ENCODE measurements at regions not wholly inside any gene's neighbourhood (a gene's known extent, or its start where the extent isn't known, plus 50 kb on each side); places are given as distances from the start of the nearest gene placed in this dataset.

- no peak for DNase-seq
Measured at GRCh38 chr9:8186560-8186959, 387.0 kb upstream of the DMAC1 start.

- no peak for DNase-seq
Measured at GRCh38 chr9:8183618-8184017, 384.0 kb upstream of the DMAC1 start.

GRCh38 chr9:8179381-8180053 lies 379.9 kb upstream of the DMAC1 start:
- no peak for DNase-seq

- DNase-seq, result no peak
Measured at GRCh38 chr9:8172000-8172399, 372.4 kb upstream of the DMAC1 start.

- DNase-seq, result no peak
Measured at GRCh38 chr9:8168916-8169438, 369.4 kb upstream of the DMAC1 start.

GRCh38 chr9:8160787-8161186 lies 361.2 kb upstream of the DMAC1 start:
- DNase-seq, result no peak

- DNase-seq, result no peak
Measured at GRCh38 chr9:8158574-8158973, 359.0 kb upstream of the DMAC1 start.

- no peak for DNase-seq
Measured at GRCh38 chr9:8157683-8158324, 358.2 kb upstream of the DMAC1 start.

- no peak for DNase-seq
Measured at GRCh38 chr9:8156346-8156745, 356.8 kb upstream of the DMAC1 start.

GRCh38 chr9:8155706-8156105 lies 356.1 kb upstream of the DMAC1 start:
- DNase-seq, result no peak

- no peak for DNase-seq
Measured at GRCh38 chr9:8143677-8144076, 344.1 kb upstream of the DMAC1 start.

GRCh38 chr9:8140557-8140956 lies 341.0 kb upstream of the DMAC1 start:
- no peak for DNase-seq

GRCh38 chr9:8139756-8140155 lies 340.2 kb upstream of the DMAC1 start:
- no peak for DNase-seq

GRCh38 chr9:8136477-8136876 lies 336.9 kb upstream of the DMAC1 start:
- no peak for DNase-seq

- DNase-seq, result no peak
Measured at GRCh38 chr9:8134635-8135034, 335.1 kb upstream of the DMAC1 start.

GRCh38 chr9:8133606-8134005 lies 334.0 kb upstream of the DMAC1 start:
- no peak for DNase-seq

GRCh38 chr9:8115570-8115969 lies 316.0 kb upstream of the DMAC1 start:
- no peak for DNase-seq

- no peak for DNase-seq
Measured at GRCh38 chr9:8114826-8115225, 315.2 kb upstream of the DMAC1 start.

- no peak for DNase-seq
Measured at GRCh38 chr9:8106362-8106761, 306.8 kb upstream of the DMAC1 start.

GRCh38 chr9:8101607-8102006 lies 302.0 kb upstream of the DMAC1 start:
- no peak for DNase-seq

- DNase-seq, result no peak
Measured at GRCh38 chr9:8096091-8096490, 296.5 kb upstream of the DMAC1 start.

GRCh38 chr9:8095672-8096086 lies 296.1 kb upstream of the DMAC1 start:
- DNase-seq, result no peak

- no peak for DNase-seq
Measured at GRCh38 chr9:8088477-8088876, 288.9 kb upstream of the DMAC1 start.

GRCh38 chr9:8085986-8086385 lies 286.4 kb upstream of the DMAC1 start:
- DNase-seq, result no peak

- no peak for DNase-seq
Measured at GRCh38 chr9:8078641-8079140, 279.1 kb upstream of the DMAC1 start.

All from activated CD4-positive, alpha-beta T cell treated with anti-CD3 and anti-CD28 coated beads for 1 hour (primary cell).